GM19397 (cell line): ENCODE measurements at regions not wholly inside any gene's neighbourhood (a gene's known extent, or its start where the extent isn't known, plus 50 kb on each side); places are given as distances from the start of the nearest gene placed in this dataset.
A peak's percentile ranks its signal among the peaks of the same experiment; 100 is the strongest.
"Not testable (repeated sequence)": the region's sequence is repeated elsewhere in the genome, so short reads cannot be mapped to it uniquely, and the experiment has no call there.

Source experiments
- ATAC-seq: cut with Tn5 transposase; IDR thresholded peaks from one replicate; pipeline ENCODE4 v1.9.1; 2021; ENCODE audit warnings: mild to moderate bottlenecking, moderate library complexity; ENCODE audit not compliant: unreplicated experiment

GRCh38 chr12:89072294-89073026, 279.8 kb downstream of the DUSP6 start:
- no peak for ATAC-seq

DNA sequence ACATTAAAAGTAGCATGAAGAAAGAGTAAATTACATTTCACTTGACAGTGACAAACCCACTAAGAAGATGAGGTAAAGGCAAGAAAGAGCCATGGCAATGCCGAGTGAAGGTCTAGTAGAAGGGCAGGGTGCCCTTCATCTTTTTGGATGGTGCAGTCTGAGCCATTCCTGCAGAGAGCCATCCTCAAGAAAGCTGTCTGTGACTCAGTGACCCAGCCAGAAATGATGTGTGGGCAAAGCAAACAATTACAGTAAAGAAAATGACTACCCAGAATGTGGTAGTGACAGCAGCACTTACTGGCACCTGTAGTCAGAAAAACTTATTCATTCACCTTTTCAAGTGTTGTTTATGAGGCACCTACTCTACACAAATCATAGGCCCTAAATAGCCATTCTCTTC, 281.7 kb downstream of the DUSP6 start:
- no peak for ATAC-seq

- no peak for ATAC-seq
These were observed 282.9 kb downstream of the DUSP6 start for GRCh38 chr12:89069431-89069830.

- ATAC-seq = no peak
These were observed 284.7 kb downstream of the DUSP6 start for GRCh38 chr12:89067421-89068187.

DNA sequence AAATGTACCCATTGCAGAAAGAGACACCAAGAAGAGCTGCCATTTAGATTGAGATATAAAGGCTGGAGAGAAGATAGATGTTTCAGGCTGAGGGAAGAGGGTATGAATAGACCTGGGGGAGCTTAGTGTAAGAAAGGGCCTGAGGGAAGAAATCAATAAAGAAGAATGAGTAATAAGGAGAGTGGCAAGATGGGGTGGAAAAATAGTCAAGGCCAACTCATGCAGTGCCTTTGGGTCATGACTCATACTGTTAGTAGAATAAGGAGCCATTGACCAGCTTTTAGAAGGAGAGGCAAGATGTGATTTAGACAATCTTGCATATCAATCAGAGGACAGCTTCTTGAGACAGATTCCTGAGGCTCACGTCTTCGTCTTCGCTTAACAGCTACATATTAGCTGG, 287.5 kb downstream of the DUSP6 start:
- ATAC-seq = no peak

- no peak for ATAC-seq
These were observed 288.1 kb downstream of the DUSP6 start for GRCh38 chr12:89064151-89064550.

DNA sequence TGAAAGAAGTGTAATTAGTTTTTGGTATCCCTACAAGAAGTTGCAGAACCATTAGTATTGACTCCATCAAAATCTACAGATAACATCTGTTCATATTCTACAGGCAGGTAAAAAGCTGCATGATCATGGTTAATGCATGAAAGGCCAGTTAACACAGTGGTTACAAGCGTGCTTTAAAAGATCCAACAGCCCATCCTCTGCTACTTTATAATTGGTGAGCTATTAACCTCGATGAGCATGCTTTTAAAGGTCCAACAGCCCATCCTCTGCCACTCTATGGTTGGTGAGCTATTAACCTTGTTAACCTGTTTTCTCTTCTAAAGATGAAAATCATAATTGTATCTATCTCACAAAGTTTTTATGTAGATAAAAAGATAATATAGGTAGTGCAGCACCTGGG, 289.3 kb downstream of the DUSP6 start:
- no peak for ATAC-seq

DNA sequence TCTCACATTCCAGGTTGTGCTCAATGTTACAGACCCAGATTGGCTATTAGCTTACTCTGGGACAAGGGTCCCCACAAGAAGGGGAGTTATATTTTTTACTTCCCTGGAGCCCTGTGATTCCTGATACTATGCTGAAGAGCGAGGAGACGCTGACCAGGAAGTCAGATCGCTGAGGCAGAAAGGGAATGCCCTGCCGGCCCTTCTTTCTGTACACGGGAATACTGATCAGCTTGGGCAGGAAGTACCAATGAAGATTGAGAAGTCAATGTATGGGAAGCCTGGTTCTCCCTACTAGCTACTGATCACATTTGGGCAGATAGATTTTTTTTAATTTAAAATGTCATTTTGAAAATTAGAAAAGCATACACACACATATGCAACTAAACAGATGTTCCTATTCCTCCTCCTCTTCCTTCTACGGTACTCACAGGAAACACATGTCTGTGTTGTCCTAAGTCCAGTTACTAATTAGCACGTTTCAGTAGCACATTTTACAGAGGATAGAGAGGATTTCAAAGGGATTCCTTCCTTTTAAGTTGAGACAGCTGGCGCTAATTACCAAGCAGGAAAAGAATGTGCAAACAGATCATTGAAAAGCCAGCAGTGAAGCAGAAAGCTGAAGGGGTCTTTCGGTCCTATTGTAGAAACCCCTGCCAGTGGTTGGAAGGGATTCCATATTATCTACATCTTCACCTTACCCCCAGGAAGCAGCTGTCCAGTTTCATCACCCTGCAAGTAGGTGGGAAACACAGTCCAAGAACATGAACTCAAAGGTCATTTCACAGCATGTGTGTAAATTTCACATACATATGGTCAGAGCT, 292.4 kb downstream of the DUSP6 start:
- no peak for ATAC-seq

- ATAC-seq = no peak
These were observed 293.2 kb downstream of the DUSP6 start for GRCh38 chr12:89059056-89059455.

GRCh38 chr12:89058402-89058801, 293.9 kb downstream of the DUSP6 start:
- no peak for ATAC-seq

DNA sequence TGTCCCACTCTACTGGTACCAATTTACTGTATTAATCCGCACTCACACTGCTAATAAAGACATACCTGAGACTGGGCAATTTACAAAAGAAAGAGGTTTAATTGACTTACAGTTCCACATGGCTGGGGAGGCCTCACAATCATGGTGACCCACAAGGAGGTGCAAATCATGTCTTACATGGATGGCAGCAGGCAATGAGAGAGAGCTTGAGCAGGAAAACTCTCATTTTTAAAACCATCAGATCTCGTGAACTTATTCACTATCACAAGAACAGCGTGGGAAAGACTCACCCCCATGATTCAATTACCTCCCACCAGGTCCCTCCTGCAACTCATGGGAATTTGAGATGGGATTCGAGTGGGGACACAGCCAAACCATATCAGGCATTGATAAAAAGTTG, 298.5 kb downstream of the DUSP6 start:
- not testable (repeated sequence) for ATAC-seq

DNA sequence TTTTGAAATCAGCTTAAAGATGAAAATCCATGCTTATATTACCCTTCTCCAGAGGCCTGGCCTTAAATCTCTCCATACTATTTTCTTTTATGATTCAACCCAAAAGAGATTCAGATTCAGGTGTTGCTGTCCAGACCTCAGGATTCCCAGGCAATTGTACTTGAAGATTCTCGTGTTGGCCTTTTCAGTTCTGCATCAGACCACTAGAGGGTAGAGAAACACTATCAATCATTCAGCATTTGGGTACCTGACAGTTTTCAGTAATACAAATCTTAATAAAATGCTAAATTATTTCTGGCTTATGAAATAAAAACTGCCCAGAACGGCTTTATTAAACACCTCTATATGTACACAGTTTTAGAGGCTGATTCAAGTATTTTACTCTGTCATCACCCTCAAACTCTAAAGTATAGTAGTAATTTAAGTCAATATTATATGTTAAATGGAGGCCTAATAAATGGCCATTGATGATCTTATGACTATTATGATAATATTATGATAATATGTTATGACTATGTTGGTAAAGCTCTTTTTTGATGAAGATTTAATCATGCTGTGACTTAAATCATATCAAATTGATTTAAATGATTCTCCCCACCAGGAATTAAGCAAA, 301.1 kb downstream of the DUSP6 start:
- ATAC-seq = peak; percentile 63

DNA sequence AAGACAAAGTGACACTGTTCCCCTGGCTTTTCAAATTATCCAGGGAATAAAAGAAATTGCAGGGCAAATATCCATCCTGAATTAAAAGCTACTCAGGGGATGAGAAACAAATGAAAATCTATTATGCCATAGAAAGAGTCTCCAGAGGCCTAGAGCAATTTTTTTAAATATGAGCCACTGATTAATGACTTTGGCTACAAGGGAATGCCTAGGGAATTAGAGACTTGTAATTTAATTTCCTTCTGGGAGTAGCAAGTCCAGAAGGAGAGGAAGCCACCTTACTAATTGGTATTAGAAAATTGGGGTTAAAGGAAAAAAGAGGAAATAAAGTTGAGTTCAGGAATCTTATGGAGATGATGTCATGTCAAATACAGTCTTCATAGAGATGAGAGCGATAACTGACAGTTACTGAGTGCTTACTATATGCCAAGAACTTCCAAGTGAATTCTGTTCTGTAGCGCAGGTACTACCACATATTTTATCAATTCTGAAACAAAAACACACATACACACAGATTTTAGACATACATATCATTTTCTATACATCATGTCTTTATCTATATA, 304.4 kb downstream of the DUSP6 start:
- no peak for ATAC-seq

GRCh38 chr12:89041078-89041477, 311.2 kb downstream of the DUSP6 start:
- no peak for ATAC-seq

DNA sequence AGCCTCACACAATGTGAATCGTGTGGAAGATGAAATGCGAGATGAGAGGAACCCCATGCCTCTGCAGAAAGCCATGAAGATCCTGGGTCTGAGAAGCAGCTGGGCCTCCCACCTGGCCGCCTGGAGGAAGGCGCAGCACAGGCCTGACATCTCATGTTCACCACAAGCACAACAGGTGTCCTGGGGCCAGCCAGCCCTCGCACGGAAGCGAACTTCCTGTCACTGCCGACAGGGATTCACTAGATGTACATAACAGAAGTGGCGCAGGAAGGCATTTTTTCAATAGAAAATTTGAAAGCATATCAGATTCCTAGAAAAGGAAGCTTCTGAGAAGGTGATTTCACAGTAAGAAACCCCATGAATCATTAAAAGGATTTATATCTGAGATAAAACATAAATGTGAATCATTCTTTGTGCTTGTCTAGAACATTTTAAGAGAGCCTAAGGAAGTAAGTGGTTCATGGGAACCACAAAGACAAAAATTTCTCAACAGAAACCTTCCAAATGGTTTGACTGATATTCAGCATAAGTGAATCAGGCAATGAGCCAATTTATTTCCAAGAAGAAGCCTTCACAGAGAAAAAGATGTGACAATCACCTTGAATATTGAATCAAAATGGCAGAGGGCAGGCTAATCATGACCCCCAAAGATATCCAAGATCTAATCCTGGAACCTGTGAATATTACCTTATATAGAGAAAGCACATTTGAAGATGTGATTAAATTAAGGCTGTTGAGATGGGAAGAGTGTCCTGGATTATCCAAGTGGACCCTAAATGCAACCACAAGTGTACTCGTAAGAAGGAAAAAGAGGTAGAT, 311.9 kb downstream of the DUSP6 start:
- ATAC-seq = peak; percentile 100

DNA sequence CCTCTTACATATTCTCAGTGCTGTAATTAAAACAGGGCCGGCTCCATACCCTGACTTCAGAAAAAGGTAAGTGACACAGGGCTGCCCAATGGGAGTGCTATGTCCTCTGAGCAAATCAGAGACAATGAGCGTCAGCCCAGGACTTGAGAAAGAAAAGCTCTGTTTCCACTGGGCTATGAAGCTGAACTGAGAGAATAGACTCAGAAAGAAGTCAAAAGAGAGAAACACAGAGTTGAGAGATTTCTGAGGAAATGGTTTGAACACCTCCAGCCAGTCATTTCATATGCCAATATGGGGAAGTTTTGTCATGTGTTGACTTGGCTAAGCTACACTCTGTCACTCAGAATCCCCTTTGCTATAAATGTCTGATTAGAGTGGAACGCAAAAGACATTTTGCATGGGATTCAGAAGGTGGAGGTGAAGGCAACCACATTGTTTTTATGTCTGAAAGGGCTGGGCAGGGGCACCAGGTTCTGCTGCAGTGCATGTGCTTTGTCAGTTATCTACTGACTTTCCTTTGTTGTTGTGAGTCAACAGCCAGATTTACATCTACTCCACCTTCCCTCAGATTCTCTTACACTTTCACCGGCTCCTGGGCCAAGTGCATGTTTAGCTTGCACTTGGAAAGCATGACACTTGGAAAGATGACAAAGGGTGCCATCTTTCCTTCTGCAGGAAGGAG, 313.3 kb downstream of the DUSP6 start:
- ATAC-seq = no peak

GRCh38 chr12:89033062-89033461, 319.2 kb downstream of the DUSP6 start:
- ATAC-seq = no peak

- ATAC-seq = no peak
These were observed 322.3 kb downstream of the DUSP6 start for GRCh38 chr12:89029961-89030360.

DNA sequence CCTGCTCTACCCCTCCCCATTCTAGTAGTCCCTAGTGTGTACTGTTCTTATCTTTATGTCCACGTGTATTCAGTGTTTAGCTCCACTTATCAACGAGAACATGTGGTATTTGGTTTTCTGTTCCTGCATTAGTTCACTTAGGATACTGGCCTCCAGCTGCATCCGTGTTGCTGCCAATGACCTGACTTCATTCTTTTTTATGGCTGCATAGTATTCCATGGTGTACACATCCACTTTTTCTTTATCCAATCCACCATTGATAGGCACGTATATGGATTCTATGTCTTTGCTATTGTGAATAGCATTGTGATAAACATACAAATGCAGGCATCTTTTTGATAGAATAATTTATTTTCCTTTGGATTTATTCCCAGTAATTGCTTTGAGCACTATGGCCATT, 327.7 kb downstream of the DUSP6 start:
- ATAC-seq = no peak
